GM23338 (cell line): ENCODE measurements at regions not wholly inside any gene's neighbourhood (a gene's known extent, or its start where the extent isn't known, plus 50 kb on each side); places are given as distances from the start of the nearest gene placed in this dataset.
"Not testable (repeated sequence)": the region's sequence is repeated elsewhere in the genome, so short reads cannot be mapped to it uniquely, and the experiment has no call there.

Source experiments
- ATAC-seq: fragments of 200-7000 bp; cut with Tn5 transposase; 3 replicates; pipeline ENCODE4 v1.9.1; 2020
- DNase-seq: peaks from one replicate; pipeline ENCODE4 v3.0.0-alpha.2; 2015; ENCODE audit warnings: low spot score
- H2AFZ ChIP-seq: fragments of 200-600 bp; sonication (generic); 2 replicates; pipeline ENCODE4 v1.8.0; 2016; ENCODE audit warnings: antibody characterized with exemption, mild to moderate bottlenecking, moderate library complexity
- H3F3A ChIP-seq: fragments of 200-600 bp; sonication (generic); replicated peaks from 2 replicates; pipeline ENCODE4 v1.8.0; 2017; ENCODE audit warnings: antibody characterized with exemption, mixed run types, low read depth
- H3K27ac ChIP-seq: fragments of 200-600 bp; sonication (generic); 2 replicates; pipeline ENCODE4 v1.6.1; 2016; ENCODE audit warnings: low read depth
- H3K27me3 ChIP-seq: fragments of 200-600 bp; sonication (generic); 2 replicates; pipeline ENCODE4 v1.8.0; 2016; ENCODE audit warnings: mild to moderate bottlenecking, mixed run types, moderate library complexity; ENCODE audit not compliant: insufficient read depth
- H3K36me3 ChIP-seq: fragments of 200-600 bp; sonication (generic); 2 replicates; pipeline ENCODE4 v1.8.0; 2016; ENCODE audit warnings: mild to moderate bottlenecking; ENCODE audit not compliant: insufficient read depth
- H3K4me1 ChIP-seq: fragments of 200-600 bp; sonication (generic); 2 replicates; pipeline ENCODE4 v1.8.0; 2016; ENCODE audit warnings: mild to moderate bottlenecking, moderate library complexity; ENCODE audit not compliant: insufficient read depth
- H3K4me2 ChIP-seq: fragments of 200-600 bp; sonication (generic); 2 replicates; pipeline ENCODE4 v1.7.1; 2017; ENCODE audit warnings: mixed run types
- H3K4me3 ChIP-seq: fragments of 200-600 bp; sonication (generic); 2 replicates; pipeline ENCODE4 v1.6.1; 2016; ENCODE audit warnings: mixed run types
- H3K79me2 ChIP-seq: fragments of 200-600 bp; sonication (generic); replicated peaks from 2 replicates; pipeline ENCODE4 v1.8.0; 2017; ENCODE audit warnings: mild to moderate bottlenecking; ENCODE audit not compliant: insufficient read depth
- H3K9me2 ChIP-seq: fragments of 200-600 bp; sonication (generic); 2 replicates; pipeline ENCODE4 v1.8.0; 2017; ENCODE audit not compliant: insufficient read depth
- H4K20me1 ChIP-seq: fragments of 200-600 bp; sonication (generic); replicated peaks from 2 replicates; pipeline ENCODE4 v1.8.0; 2017; ENCODE audit warnings: mild to moderate bottlenecking; ENCODE audit not compliant: insufficient read depth
- H3K27ac Mint-ChIP-seq: 2 replicates; pipeline ENCODE4 v1.8.0; 2020; ENCODE audit warnings: inconsistent platforms, mild to moderate bottlenecking, moderate library complexity, mixed read lengths
- H3K27me3 Mint-ChIP-seq: 3 replicates; pipeline ENCODE4 v1.8.0; 2022; ENCODE audit warnings: low read depth, mild to moderate bottlenecking, moderate library complexity, mixed read lengths, inconsistent platforms; ENCODE audit not compliant: insufficient read depth, poor library complexity
- H3K36me3 Mint-ChIP-seq: 3 replicates; pipeline ENCODE4 v1.8.0; 2021; ENCODE audit warnings: low read depth, mild to moderate bottlenecking, inconsistent platforms, moderate library complexity, mixed read lengths
- H3K4me1 Mint-ChIP-seq: 3 replicates; pipeline ENCODE4 v1.8.0; 2020; ENCODE audit warnings: mild to moderate bottlenecking, inconsistent platforms, mixed read lengths
- H3K4me3 Mint-ChIP-seq: 3 replicates; pipeline ENCODE4 v1.8.0; 2021; ENCODE audit warnings: moderate library complexity, mild to moderate bottlenecking, inconsistent platforms, mixed read lengths
- H3K9me3 Mint-ChIP-seq: 3 replicates; pipeline ENCODE4 v1.8.0; 2020; ENCODE audit warnings: moderate library complexity, mild to moderate bottlenecking, inconsistent platforms, mixed read lengths
- CREB1 ChIP-seq: fragments of 250-450 bp; sonication (Bioruptor Pico); IDR thresholded peaks from 2 replicates; pipeline ENCODE4 v1.5.0; 2020; ENCODE audit warnings: low read depth, mild to moderate bottlenecking, moderate library complexity
- CTCF ChIP-seq, 2 experiments: fragments of 200-600 bp in 1 of 2; sonication (generic) in 1 of 2; conservative IDR thresholded peaks; 2 replicates each; pipeline versions ENCODE4 v1.5.1 to v1.6.1; 2016 to 2017; ENCODE audit warnings: antibody characterized with exemption in 2 of 2, low read depth in 2 of 2, mild to moderate bottlenecking in 2 of 2, moderate library complexity in 1 of 2
- EZH2 ChIP-seq: fragments of 200-600 bp; sonication (generic); IDR thresholded peaks from one replicate; pipeline ENCODE4 v1.8.0; 2017; ENCODE audit warnings: antibody characterized with exemption, mild to moderate bottlenecking, low read depth; ENCODE audit not compliant: unreplicated experiment
- EZH2phosphoT487 ChIP-seq: fragments of 200-600 bp; sonication (generic); IDR thresholded peaks from one replicate; pipeline ENCODE4 v1.8.1; 2018; ENCODE audit warnings: antibody characterized with exemption; ENCODE audit not compliant: unreplicated experiment
- JUNB ChIP-seq: IDR thresholded peaks from one replicate; pipeline ENCODE4 v1.6.1; 2016; ENCODE audit warnings: antibody characterized with exemption; ENCODE audit not compliant: unreplicated experiment
- NANOG ChIP-seq: IDR thresholded peaks from 2 replicates; pipeline ENCODE4 v1.6.1; 2016; ENCODE audit warnings: antibody characterized with exemption, borderline replicate concordance
- POLR2AphosphoS5 ChIP-seq: IDR thresholded peaks from 2 replicates; pipeline ENCODE4 v1.6.1; 2016; ENCODE audit warnings: antibody characterized with exemption, low read depth
- STAT1 ChIP-seq: IDR thresholded peaks from one replicate; pipeline ENCODE4 v1.6.1; 2016; ENCODE audit warnings: antibody characterized with exemption; ENCODE audit not compliant: unreplicated experiment
- ZNF331 ChIP-seq: fragments of 250-450 bp; sonication (Bioruptor Pico); IDR thresholded peaks from 2 replicates; pipeline ENCODE4 v1.5.0; 2020; ENCODE audit warnings: low read depth, mild to moderate bottlenecking, moderate library complexity
- TF ChIP-seq, protein P1 (sequence below): IDR thresholded peaks from 2 replicates; pipeline ENCODE4 v1.6.1; 2016; ENCODE audit warnings: antibody characterized with exemption

DNA sequence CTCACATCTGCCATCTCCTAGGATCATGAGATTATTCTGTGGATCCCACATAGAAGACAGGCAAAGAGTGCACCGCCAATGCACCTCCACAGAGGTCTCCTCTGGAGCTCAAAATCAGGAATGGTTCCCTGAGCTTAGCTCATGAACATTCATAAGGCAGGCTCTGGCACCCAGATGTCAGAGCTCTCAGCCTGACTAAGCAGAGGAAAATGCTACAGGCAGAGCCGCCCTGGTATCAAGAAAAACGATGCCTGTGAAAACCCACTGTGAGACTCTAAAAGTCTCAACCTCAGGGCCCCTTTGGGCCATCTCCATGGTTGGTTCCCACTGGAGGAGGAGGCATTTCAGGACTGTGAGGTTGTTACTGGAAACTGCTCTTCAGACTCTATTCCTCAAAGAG, 71.7 kb upstream of the TSPY4 start:
- no peak for DNase-seq
- Histone ChIP-seq H2AFZ (no peak overlapping the region), H3K79me2 (no peaks in the 10 kb centered on the region), H3K27ac (no peak overlapping the region), H4K20me1 (no peaks in the 10 kb centered on the region), H3F3A (no peaks in the 10 kb centered on the region), H3K27me3 (no peaks in the 10 kb centered on the region), H3K9me2 (no peaks in the 10 kb centered on the region), H3K36me3 (no peaks in the 10 kb centered on the region), H3K4me1 (no peaks in the 10 kb centered on the region), H3K4me2 (no peak overlapping the region), H3K4me3 (no peak overlapping the region)
- TF ChIP-seq EZH2 (no peak), CREB1 (CRISPR knock-in tag) (no peak), EZH2phosphoT487 (no peak), ZNF331 (CRISPR knock-in tag) (no peak), STAT1 (no peak), POLR2AphosphoS5 (no peak), NANOG (no peak), JUNB (no peak), CTCF (conservative IDR thresholded peaks at IDR 0.05; ENCODE audit: low read depth in 2 of 2) (no peak)
- TF ChIP-seq, protein P1, sequence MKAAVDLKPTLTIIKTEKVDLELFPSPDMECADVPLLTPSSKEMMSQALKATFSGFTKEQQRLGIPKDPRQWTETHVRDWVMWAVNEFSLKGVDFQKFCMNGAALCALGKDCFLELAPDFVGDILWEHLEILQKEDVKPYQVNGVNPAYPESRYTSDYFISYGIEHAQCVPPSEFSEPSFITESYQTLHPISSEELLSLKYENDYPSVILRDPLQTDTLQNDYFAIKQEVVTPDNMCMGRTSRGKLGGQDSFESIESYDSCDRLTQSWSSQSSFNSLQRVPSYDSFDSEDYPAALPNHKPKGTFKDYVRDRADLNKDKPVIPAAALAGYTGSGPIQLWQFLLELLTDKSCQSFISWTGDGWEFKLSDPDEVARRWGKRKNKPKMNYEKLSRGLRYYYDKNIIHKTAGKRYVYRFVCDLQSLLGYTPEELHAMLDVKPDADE, result no peak
- no peaks in the 10 kb centered on the region for H3K27me3 Mint-ChIP-seq
- no peak overlapping the region for H3K4me3 Mint-ChIP-seq
- H3K27ac Mint-ChIP-seq, result no peak overlapping the region
- no peak for ATAC-seq
- H3K36me3 Mint-ChIP-seq, result peaks cover 3% of the 10 kb centered on the region; the same call in 1 of the 3 replicates
- H3K9me3 Mint-ChIP-seq, result peaks cover 91% of the 10 kb centered on the region
- H3K4me1 Mint-ChIP-seq, result no peaks in the 10 kb centered on the region

DNA sequence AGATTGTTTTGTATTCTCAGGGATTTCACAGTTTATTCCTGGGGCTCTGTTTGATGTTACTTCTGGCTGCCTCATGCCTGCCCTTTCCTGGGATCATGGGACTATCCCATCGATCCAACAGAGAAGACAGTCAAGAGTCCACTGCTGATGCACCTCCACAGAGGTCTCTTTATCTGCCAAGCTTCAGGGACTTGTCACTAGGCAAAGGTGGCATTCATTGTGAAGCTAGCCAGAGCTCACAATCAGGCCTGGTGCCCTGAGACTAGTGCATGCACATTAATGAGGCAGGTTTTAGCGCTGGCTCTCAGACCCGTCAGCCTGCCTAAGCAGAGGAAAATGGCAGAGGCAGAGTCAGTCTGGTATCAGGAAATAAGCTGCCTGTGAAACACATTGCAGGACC, 66.9 kb upstream of the TSPY4 start:
- not testable (repeated sequence) for H3K4me3 Mint-ChIP-seq, H3K27ac Mint-ChIP-seq, H3K4me3 ChIP-seq, H3K36me3 Mint-ChIP-seq, H3K27ac ChIP-seq, H3K79me2 ChIP-seq, DNase-seq, H3K4me2 ChIP-seq, H3K4me1 ChIP-seq, ATAC-seq, H3F3A ChIP-seq, H3K4me1 Mint-ChIP-seq, H4K20me1 ChIP-seq, H2AFZ ChIP-seq, H3K9me2 ChIP-seq, H3K36me3 ChIP-seq, H3K27me3 Mint-ChIP-seq, H3K27me3 ChIP-seq
- peaks cover 90% of the 10 kb centered on the region for H3K9me3 Mint-ChIP-seq

DNA sequence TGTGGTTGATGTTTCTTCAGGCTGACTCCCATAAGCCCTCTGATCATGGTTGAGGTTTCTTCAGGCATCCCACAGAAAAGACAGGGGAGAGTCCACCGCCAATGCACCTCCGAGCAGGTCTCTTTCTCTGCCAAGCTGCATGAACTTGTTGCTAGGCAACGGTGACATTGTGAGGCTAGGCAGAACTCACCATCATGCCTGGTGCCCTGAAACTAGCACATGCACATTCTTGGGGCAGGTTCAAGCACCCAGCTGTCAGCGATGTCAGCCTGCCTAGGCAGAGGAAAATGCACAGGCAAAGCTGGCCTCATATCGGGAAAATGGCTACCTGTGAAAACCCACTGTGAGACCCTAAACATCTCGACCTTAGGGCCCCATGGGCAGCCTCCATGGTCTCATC, 64.4 kb upstream of the TSPY4 start:
- H3K4me1 Mint-ChIP-seq, H3K36me3 ChIP-seq, H3K27me3 ChIP-seq, H3K4me3 ChIP-seq, H3F3A ChIP-seq, H4K20me1 ChIP-seq, H3K27ac ChIP-seq, H3K27ac Mint-ChIP-seq, H3K4me1 ChIP-seq, DNase-seq, H3K4me2 ChIP-seq, H3K27me3 Mint-ChIP-seq, H3K79me2 ChIP-seq, ATAC-seq, H2AFZ ChIP-seq, H3K9me2 ChIP-seq, H3K4me3 Mint-ChIP-seq, H3K36me3 Mint-ChIP-seq: not testable (repeated sequence)
- peaks cover 81% of the 10 kb centered on the region for H3K9me3 Mint-ChIP-seq

DNA sequence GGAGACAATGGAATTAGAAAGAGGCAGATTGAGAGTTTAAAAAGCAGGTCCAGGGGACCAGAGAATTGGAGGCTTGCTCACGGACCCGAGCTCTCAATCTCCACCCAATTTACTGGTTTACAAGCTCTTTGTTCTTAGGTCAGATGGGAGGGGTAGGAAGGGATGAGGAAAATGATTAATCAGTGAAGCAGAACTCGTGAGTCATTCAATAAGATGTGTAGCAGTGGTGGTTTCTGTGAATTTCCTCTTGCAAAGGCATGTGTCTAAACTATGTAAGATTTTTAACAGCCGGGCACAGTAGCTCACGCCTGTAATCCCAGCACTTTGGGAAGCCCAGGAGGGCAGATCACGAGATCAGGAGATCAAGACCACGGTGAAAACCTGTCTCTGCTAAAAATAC, 58.4 kb upstream of the TSPY4 start:
- not testable (repeated sequence) for H3K4me3 Mint-ChIP-seq, H4K20me1 ChIP-seq, H3K4me1 Mint-ChIP-seq, H3K27me3 ChIP-seq, H3K36me3 Mint-ChIP-seq, DNase-seq, H3K36me3 ChIP-seq, ATAC-seq, H3K4me1 ChIP-seq, H3K79me2 ChIP-seq, H2AFZ ChIP-seq, H3K27me3 Mint-ChIP-seq, H3K27ac Mint-ChIP-seq, H3F3A ChIP-seq, H3K9me2 ChIP-seq, H3K27ac ChIP-seq, H3K4me2 ChIP-seq, H3K4me3 ChIP-seq
- H3K9me3 Mint-ChIP-seq, result peaks cover 77% of the 10 kb centered on the region
